H9 (cell line): ENCODE measurements at regions not wholly inside any gene's neighbourhood (a gene's known extent, or its start where the extent isn't known, plus 50 kb on each side); places are given as distances from the start of the nearest gene placed in this dataset.
A peak's percentile ranks its signal among the peaks of the same experiment; 100 is the strongest.

Source experiments
- DNase-seq: peaks from one replicate; pipeline ENCODE4 v3.0.0-alpha.2; 2017
- H2AFZ ChIP-seq: one replicate; pipeline ENCODE4 v1.6.1; 2013; ENCODE audit warnings: mild to moderate bottlenecking, low read length, control low read depth, moderate library complexity
- H2AK5ac ChIP-seq: 2 replicates; pipeline ENCODE4 v1.6.1; 2013; ENCODE audit warnings: low read length, control low read depth, mixed read lengths; ENCODE audit not compliant: insufficient read length
- H2BK120ac ChIP-seq: one replicate; pipeline ENCODE4 v1.6.1; 2013; ENCODE audit warnings: low read depth, mild to moderate bottlenecking, low read length, control low read depth, inconsistent platforms; ENCODE audit not compliant: poor library complexity, severe bottlenecking
- H2BK12ac ChIP-seq: 2 replicates; pipeline ENCODE4 v1.6.1; 2013; ENCODE audit warnings: low read length, control low read depth, mixed read lengths, low read depth; ENCODE audit not compliant: insufficient read length
- H2BK15ac ChIP-seq: 2 replicates; pipeline ENCODE4 v1.6.1; 2013; ENCODE audit warnings: low read depth, low read length, control low read depth
- H2BK20ac ChIP-seq: one replicate; pipeline ENCODE4 v1.6.1; 2013; ENCODE audit warnings: low read depth, mild to moderate bottlenecking, low read length, control low read depth, inconsistent platforms; ENCODE audit not compliant: poor library complexity, severe bottlenecking
- H2BK5ac ChIP-seq: 2 replicates; pipeline ENCODE4 v1.6.1; 2013; ENCODE audit warnings: low read length, control low read depth, mixed read lengths; ENCODE audit not compliant: insufficient read length
- H3K14ac ChIP-seq: 2 replicates; pipeline ENCODE4 v1.6.1; 2013; ENCODE audit warnings: low read length, control low read depth; ENCODE audit not compliant: insufficient read depth
- H3K18ac ChIP-seq: 2 replicates; pipeline ENCODE4 v1.6.1; 2013; ENCODE audit warnings: low read depth, mild to moderate bottlenecking, mixed read lengths, low read length, control low read depth; ENCODE audit not compliant: insufficient read length
- H3K23ac ChIP-seq: 2 replicates; pipeline ENCODE4 v1.6.1; 2013; ENCODE audit warnings: low read length, control low read depth, mixed read lengths, low read depth; ENCODE audit not compliant: insufficient read length
- H3K23me2 ChIP-seq: 2 replicates; pipeline ENCODE4 v1.6.1; 2013; ENCODE audit warnings: low read depth, mild to moderate bottlenecking, mixed read lengths, low read length, control low read depth; ENCODE audit not compliant: insufficient read length, poor library complexity, severe bottlenecking
- H3K27ac ChIP-seq: 2 replicates; pipeline ENCODE4 v1.5.1; 2013; ENCODE audit warnings: low read length, control low read depth, mixed read lengths, low read depth; ENCODE audit not compliant: insufficient read length
- H3K27me3 ChIP-seq: 2 replicates; pipeline ENCODE4 v1.6.1; 2013; ENCODE audit warnings: low read length, control low read depth, inconsistent platforms; ENCODE audit not compliant: insufficient read depth
- H3K4ac ChIP-seq: 2 replicates; pipeline ENCODE4 v1.6.1; 2013; ENCODE audit warnings: low read depth, mild to moderate bottlenecking, control low read depth, inconsistent platforms, low read length, moderate library complexity
- H3K4me1 ChIP-seq: 2 replicates; pipeline ENCODE4 v1.6.1; 2013; ENCODE audit warnings: low read length, control low read depth, inconsistent platforms; ENCODE audit not compliant: insufficient read depth
- H3K4me2 ChIP-seq: 2 replicates; pipeline ENCODE4 v1.6.1; 2013; ENCODE audit warnings: low read length, control low read depth, mixed read lengths; ENCODE audit not compliant: insufficient read length, insufficient read depth
- H3K56ac ChIP-seq: 2 replicates; pipeline ENCODE4 v1.6.1; 2013; ENCODE audit warnings: low read depth, mild to moderate bottlenecking, mixed read lengths, low read length, control low read depth; ENCODE audit not compliant: insufficient read length
- H3K79me1 ChIP-seq: 2 replicates; pipeline ENCODE4 v1.6.1; 2013; ENCODE audit warnings: low read depth, mild to moderate bottlenecking, moderate library complexity, low read length, control low read depth, inconsistent platforms; ENCODE audit not compliant: insufficient read depth, poor library complexity, severe bottlenecking
- H3K79me2 ChIP-seq: 2 replicates; pipeline ENCODE4 v1.6.1; 2013; ENCODE audit warnings: low read length, control low read depth, inconsistent platforms; ENCODE audit not compliant: insufficient read depth
- H3K9ac ChIP-seq: 2 replicates; pipeline ENCODE4 v1.6.1; 2013; ENCODE audit warnings: low read length, control low read depth, mixed read lengths; ENCODE audit not compliant: insufficient read length; ENCODE audit errors: extremely low read depth
- H3K9me3 ChIP-seq: one replicate; pipeline ENCODE4 v1.6.1; 2013; ENCODE audit warnings: low read depth, low read length, inconsistent platforms; ENCODE audit not compliant: control insufficient read depth
- H3T11ph ChIP-seq: one replicate; pipeline ENCODE4 v1.6.1; 2013; ENCODE audit warnings: mild to moderate bottlenecking, low read length, control low read depth, inconsistent platforms
- H4K20me1 ChIP-seq: one replicate; pipeline ENCODE4 v1.6.1; 2013; ENCODE audit not compliant: control insufficient read depth, insufficient read length, insufficient read depth
- H4K5ac ChIP-seq: 2 replicates; pipeline ENCODE4 v1.6.1; 2013; ENCODE audit warnings: low read depth, mild to moderate bottlenecking, mixed read lengths, low read length, control low read depth; ENCODE audit not compliant: insufficient read length
- H4K8ac ChIP-seq: replicated peaks from 2 replicates; pipeline ENCODE4 v1.6.1; 2013; ENCODE audit warnings: low read length, control low read depth, mixed read lengths, low read depth; ENCODE audit not compliant: insufficient read length
- H4K91ac ChIP-seq: 2 replicates; pipeline ENCODE4 v1.6.1; 2013; ENCODE audit warnings: low read depth, mild to moderate bottlenecking, moderate library complexity, mixed read lengths, low read length, control low read depth; ENCODE audit not compliant: insufficient read length
- H3K27ac Mint-ChIP-seq, 3 experiments: 2 replicates in 2 of 3; 3 replicates in 1 of 3; pipeline ENCODE4 v1.8.0; 2020 to 2021; ENCODE audit warnings: mixed read lengths in 3 of 3, mild to moderate bottlenecking in 1 of 3, moderate library complexity in 1 of 3
- H3K27me3 Mint-ChIP-seq: 2 replicates; pipeline ENCODE4 v1.8.0; 2021; ENCODE audit warnings: low read depth, mild to moderate bottlenecking, moderate library complexity, mixed read lengths
- H3K36me3 Mint-ChIP-seq, 3 experiments: 2 replicates in 2 of 3; 3 replicates in 1 of 3; pipeline ENCODE4 v1.8.0; 2020 to 2021; ENCODE audit warnings: low read depth in 3 of 3, mixed read lengths in 3 of 3; ENCODE audit not compliant: insufficient read depth in 1 of 3
- H3K4me1 Mint-ChIP-seq, 2 experiments: 2 replicates each; pipeline ENCODE4 v1.8.0; 2020; ENCODE audit warnings: mixed read lengths in 2 of 2
- H3K4me3 Mint-ChIP-seq, 2 experiments: 2 replicates in 1 of 2; 3 replicates in 1 of 2; pipeline ENCODE4 v1.8.0; 2020 to 2021; ENCODE audit warnings: mild to moderate bottlenecking in 2 of 2, mixed read lengths in 2 of 2, moderate library complexity in 1 of 2
- H3K9me3 Mint-ChIP-seq, 2 experiments: 2 replicates in 1 of 2; 3 replicates in 1 of 2; pipeline ENCODE4 v1.8.0; 2020; ENCODE audit warnings: mild to moderate bottlenecking in 2 of 2, mixed read lengths in 2 of 2, moderate library complexity in 1 of 2
- WGBS: extraction: QIAGEN DNeasy Blood & Tissue Kit; methylation state at CpG from one replicate; pipeline ENCODE4 v1.1.7; 2013; ENCODE audit warnings: missing lambda C conversion rate, low lambda C conversion rate, mixed read lengths; ENCODE audit not compliant: insufficient read length; ENCODE audit errors: extremely low coverage; 5-methylcytosine and 5-hydroxymethylcytosine counted together
- TF ChIP-seq, protein P1 (sequence below): fragments of 200-600 bp; sonication (generic); conservative IDR thresholded peaks from 3 replicates; pipeline ENCODE4 v1.8.0; 2021; ENCODE audit warnings: antibody characterized with exemption, mild to moderate bottlenecking

- H3K9me3 ChIP-seq, result no peaks in the 10 kb centered on the region
Observed at GRCh38 chr7:159253657-159254056, 109.0 kb upstream of the VIPR2 start.

More at GRCh38 chr7:159253657-159254056, 109.0 kb upstream of the VIPR2 start:
- H4K91ac ChIP-seq, result no peak overlapping the region
- H3T11ph ChIP-seq, result no peak overlapping the region
- H3K79me2 ChIP-seq, result no peaks in the 10 kb centered on the region; the same call in 1 of the 2 replicates
- Mint-ChIP-seq H3K27ac (peak overlapping the region in 1 of 3 experiments; percentile 27; a peak in 1 of 7 replicates), H3K4me1 (no peaks in the 10 kb centered on the region), H3K36me3 (peaks cover 0 to 30% (median 4%) of the 10 kb centered on the region in 3 experiments; a peak in 3 of 7 replicates), H3K27me3 (peaks cover 7% of the 10 kb centered on the region), H3K4me3 (no peak overlapping the region), H3K9me3 (peaks cover 4 to 84% of the 10 kb centered on the region in 2 experiments; a peak in 4 of 5 replicates)
- H4K8ac ChIP-seq, result no peak overlapping the region
- no CpG with 5 or more reads among the region's 2 CpGs for WGBS
- no peak overlapping the region for H3K9ac ChIP-seq
- H2BK120ac ChIP-seq, result no peak overlapping the region
- no peak overlapping the region for H2BK20ac ChIP-seq
- H3K18ac ChIP-seq, result no peak overlapping the region
- no peak overlapping the region for H3K27ac ChIP-seq
- no peak overlapping the region for H2AFZ ChIP-seq
- H3K79me1 ChIP-seq, result no peaks in the 10 kb centered on the region
- no peak for DNase-seq
- H2BK5ac ChIP-seq, result no peak overlapping the region
- H2AK5ac ChIP-seq, result no peak overlapping the region
- no peak overlapping the region for H4K5ac ChIP-seq
- no peak overlapping the region for H2BK15ac ChIP-seq
- no peak overlapping the region for H3K4ac ChIP-seq
- H3K23ac ChIP-seq, result no peak overlapping the region
- H4K20me1 ChIP-seq, result no peaks in the 10 kb centered on the region
- H3K14ac ChIP-seq, result no peak overlapping the region
- H3K4me2 ChIP-seq, result no peak overlapping the region
- no peak overlapping the region for H2BK12ac ChIP-seq
- H3K23me2 ChIP-seq, result no peaks in the 10 kb centered on the region
- H3K56ac ChIP-seq, result no peak overlapping the region
- no peaks in the 10 kb centered on the region for H3K4me1 ChIP-seq
- H3K27me3 ChIP-seq, result no peaks in the 10 kb centered on the region
- TF ChIP-seq, protein P1, sequence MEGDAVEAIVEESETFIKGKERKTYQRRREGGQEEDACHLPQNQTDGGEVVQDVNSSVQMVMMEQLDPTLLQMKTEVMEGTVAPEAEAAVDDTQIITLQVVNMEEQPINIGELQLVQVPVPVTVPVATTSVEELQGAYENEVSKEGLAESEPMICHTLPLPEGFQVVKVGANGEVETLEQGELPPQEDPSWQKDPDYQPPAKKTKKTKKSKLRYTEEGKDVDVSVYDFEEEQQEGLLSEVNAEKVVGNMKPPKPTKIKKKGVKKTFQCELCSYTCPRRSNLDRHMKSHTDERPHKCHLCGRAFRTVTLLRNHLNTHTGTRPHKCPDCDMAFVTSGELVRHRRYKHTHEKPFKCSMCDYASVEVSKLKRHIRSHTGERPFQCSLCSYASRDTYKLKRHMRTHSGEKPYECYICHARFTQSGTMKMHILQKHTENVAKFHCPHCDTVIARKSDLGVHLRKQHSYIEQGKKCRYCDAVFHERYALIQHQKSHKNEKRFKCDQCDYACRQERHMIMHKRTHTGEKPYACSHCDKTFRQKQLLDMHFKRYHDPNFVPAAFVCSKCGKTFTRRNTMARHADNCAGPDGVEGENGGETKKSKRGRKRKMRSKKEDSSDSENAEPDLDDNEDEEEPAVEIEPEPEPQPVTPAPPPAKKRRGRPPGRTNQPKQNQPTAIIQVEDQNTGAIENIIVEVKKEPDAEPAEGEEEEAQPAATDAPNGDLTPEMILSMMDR, result no peak
